ENCODE measurements at regions not wholly inside any gene's neighbourhood (a gene's known extent, or its start where the extent isn't known, plus 50 kb on each side); places are given as distances from the start of the nearest gene placed in this dataset.
"Not testable (repeated sequence)": the region's sequence is repeated elsewhere in the genome, so short reads cannot be mapped to it uniquely, and the experiment has no call there.

DNA sequence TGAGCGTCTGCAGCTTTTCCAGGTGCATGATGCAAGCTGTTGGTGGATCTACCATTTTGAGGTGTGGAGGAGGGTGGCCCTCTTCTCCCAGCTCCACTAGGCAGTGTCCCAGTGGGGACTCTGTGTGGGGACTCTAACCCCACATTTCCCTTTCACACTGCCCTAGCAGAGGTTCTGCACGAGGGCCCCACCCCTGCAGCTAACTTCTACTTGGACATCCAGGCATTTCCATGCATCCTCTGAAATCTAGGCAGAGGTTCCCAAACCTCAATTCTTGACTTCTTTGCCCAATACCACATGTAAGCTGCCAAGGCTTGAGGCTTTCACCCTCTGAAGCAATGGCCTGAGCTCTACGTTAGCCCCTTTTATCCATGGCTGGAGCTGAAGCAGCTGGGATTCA is 61.4 kb upstream of the HGFAC start:
- not testable (repeated sequence) for DNase-seq (ENCODE audit: low spot score)

DNA sequence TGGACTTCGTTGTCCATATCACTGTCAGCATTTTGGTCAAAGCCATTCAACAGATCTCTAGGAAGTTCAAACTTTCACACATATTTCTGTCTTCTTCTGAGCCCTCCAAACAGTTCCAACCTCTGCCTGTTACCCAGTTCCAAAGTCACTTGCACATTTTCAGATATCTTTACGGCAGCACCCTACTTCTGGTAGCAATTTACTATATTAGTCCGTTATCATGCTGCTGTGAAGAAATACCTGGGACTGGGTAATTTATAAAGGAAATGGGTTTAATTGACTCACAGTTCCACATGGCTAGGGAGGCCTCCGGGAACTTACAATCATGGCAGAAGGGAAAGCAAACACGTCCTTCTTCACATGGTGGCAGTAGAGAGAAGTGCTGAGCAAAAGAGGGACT is 60.6 kb upstream of the HGFAC start:
- DNase-seq (ENCODE audit: low spot score) = not testable (repeated sequence)

DNA sequence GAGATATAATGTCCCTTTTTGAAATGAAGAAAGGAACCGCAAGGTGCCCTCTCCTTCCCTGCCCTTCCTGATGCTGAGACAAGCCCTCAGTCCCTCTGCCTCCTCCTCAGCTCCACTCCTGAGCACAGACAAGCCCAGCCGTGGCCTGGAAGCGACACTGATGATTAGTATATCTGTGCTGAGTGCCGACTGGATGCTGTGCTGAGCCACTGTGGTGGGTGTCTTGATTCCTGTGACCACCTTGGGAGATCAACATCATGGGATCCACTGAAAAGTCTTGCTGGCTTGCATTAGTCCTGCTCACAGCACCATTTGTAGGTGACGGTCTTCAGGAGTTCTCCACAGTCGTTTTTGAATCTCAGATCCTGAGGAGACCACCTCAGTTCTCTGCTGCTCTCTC is 59.5 kb upstream of the HGFAC start:
- no peak for DNase-seq (ENCODE audit: low spot score)

DNA sequence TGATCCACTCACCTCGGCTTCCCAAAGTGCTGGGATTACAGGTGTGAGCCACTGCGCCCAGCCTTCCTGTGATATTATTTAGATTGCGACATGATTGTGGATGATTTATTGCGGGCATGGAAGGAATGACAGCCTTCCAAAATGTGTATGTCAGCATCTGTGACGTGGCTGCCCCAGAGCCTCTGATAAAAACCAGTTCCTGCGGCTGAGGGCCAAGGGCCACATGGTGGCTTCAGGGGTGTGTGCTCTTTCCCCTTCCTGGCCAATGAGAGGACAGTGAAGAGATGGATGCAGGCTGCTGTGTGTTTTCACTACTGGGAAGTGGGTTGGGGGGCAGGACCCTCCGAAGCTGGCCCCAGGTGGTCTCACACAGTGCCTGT is 57.4 kb upstream of the HGFAC start:
- DNase-seq (ENCODE audit: low spot score) = no peak

DNA sequence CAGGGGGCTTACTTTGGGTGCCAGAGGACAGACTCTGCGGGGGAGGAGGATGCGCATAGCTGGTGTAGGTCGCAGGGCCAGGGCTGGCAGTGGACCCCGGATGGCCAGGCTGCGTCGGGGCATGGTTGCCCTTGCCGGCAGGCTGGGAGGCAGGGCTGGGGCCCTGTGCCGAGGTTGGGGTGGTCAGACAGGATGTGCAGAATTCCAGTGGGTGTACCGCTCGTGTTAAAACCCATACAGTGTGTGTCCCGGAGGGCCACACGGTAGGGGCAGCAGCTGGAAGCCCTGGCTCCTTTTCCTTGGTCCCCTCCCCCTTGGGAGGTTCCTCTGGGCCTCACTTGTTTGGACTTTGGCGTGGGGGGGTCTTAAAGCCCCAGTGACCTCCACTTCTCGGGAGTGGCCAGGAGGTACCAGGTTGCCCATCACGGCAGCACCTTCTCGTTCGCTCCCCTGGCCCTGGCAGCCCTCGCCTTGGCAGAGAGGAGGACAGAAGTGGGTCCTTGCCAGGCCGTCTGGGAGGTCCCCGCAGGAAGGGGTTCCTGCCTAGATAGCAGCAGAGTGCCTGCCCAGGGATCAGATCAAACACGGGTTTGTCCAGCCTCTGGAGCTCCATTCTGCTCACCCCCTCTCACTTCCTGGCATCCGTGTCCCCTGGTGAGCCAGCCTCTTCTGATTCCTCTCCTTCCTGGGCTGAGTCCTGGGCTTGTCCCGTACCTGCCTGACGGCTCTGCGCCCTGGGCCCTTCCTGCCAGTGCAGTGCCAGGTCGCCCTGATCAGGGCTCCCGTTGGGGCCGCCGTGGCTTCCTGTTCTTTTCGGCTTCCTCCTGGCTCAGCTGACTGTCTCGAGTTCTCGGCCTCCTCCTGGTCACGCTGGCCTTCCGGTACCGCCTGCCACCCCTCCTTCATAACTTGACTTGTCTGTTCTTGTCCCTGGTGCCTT is 56.7 kb upstream of the HGFAC start:
- DNase-seq (ENCODE audit: low spot score) = no peak

DNA sequence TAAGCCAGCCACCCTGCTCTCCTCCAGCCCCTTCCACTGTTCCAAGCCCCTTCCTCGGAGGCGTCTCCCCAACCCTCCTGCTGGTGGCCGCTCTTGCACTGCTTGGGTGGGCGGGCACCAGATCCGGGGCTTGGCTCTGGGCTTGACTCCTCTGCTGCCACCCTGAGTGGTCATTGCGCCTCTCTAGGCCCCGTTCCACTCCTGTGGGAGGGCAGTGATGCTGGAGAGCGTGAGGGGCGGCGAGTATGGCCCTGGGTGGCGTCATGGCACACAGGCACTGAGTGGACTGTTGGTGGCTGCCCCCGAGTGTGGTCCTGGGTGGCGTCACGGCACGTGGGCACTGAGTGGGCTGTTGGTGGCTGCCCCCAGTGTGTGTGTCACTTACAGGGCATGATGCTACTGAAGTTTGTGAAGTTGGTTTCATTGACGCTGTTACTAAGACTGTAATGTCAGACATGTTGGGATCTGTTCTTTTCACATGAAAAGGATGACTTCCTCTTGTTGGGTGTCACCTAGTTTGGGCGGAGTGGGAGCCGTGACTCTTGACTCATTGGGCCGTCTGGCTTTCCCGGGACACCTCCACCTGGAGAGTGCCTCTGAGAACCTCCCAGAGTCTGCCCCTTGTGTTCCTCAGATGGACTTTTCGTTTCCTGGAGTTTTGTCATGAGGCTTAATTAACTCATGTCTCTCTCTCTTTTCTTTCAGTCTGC is 55.9 kb upstream of the HGFAC start:
- no peak for DNase-seq (ENCODE audit: low spot score)

DNA sequence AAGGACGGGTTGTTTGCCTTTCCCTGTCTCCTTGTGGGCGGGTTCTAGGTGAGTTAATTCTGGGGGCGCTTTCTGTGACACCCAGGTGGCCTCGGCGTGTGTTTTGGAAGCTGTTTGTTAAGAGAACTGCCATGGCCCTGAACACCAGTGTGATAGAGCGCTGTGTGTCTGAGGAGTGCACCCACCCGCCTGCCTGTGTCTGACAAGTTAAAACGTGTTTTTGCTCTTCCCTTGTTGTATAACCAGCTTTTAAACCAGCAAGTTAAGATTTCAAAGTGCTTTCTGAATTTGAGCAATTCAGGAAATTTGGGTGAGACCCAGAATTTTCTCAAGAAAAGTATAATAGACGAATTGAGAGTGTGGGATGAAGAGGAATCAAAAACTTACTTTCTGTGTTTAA is 55.2 kb upstream of the HGFAC start:
- no peak for DNase-seq (ENCODE audit: low spot score)

DNA sequence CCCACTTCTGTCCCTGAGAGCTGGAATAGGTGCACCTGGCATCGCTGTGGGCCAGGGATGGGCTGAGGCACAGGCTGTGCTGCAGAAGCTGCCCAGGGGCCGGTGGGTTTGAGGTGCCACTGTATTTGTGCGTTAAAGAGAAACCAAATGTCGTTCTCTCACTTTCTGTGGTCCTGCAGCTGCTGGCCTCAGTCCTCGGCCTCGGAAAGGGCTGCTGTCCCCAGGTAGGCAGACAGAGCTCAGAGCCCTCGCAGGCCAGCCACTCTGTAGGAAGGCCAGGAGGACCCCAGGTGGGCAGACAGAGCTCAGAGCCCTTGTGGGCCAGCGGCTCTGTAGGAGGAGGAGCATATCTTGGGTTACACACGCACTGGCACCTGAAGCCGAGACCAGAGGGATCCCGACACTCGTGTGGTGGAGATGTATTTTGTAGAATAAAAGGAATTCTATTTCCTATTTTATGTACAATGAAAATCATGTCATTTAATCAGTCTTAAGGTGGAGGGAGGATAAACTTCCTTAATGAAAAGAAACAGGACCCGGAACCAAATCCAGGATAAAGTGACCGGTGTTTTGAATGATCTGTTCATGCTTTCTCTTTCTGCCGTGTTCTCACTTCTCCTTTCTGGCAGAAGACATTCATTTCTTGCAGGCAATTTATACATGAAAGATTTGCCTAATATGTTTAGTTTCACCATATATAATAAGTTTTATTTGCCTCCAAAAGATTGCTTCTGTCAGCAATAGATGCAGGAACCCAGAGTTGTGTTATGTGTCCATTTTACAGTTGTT is 54.4 kb upstream of the HGFAC start:
- no peak for DNase-seq (ENCODE audit: low spot score)

DNA sequence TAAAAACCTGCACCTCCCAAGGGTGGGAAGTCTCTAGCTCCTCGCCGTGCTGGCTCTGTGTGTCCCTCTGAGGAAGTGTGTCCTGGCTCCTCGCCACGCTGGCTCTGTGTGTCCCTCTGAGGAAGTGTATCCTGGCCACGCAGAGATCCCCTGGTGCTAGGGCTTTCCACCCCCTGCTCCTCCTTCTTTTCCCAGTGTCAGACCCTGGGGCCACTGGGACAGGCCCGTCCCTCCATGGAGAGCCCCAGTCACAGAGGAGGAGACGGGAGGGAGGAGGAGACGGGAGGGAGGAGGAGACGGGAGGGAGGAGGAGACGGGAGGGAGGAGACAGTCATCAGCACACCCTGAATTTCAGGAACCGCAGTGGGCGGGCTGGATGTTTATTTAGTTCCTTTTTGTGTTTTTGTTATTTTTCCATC is 53.8 kb upstream of the HGFAC start:
- peak; percentile 40 for DNase-seq (ENCODE audit: low spot score)

DNA sequence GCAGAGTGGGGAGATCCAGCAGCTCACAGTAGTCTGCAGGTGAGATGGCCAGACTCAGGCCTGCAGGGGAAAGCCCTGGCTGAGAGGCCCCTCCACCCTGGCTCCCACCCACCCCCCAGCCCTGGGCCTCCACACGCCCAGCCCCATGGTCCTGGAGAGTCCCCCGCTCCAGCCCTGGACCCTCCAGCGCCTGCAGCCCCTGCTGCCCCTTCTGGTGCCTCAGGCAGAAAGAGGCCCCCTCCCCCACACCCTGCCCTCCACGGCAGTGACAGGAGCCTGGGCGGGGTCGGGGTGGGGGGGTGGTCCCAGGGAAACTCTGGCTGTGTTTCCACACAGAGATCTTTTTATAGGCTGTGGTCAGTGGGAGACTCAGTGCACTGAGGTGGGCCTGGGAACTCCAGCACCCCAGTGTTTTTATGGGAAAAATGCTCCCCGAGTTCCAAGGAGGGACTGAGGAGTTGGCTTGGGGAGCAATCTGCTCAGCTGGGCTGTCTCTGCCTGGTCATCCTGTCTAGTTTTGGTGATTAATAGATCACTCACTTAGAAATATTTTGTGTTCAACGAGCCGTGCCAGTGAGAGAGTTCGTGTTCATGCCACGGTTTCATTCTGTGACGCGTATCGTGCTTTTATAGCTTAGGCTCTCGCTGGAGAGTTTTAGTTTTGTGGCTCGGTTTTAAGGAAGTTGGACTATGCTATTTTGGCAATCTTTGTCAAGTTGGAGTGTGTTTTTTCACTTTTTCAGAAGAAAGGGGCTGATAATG is 53.1 kb upstream of the HGFAC start:
- DNase-seq (ENCODE audit: low spot score) = peak; percentile 57

DNA sequence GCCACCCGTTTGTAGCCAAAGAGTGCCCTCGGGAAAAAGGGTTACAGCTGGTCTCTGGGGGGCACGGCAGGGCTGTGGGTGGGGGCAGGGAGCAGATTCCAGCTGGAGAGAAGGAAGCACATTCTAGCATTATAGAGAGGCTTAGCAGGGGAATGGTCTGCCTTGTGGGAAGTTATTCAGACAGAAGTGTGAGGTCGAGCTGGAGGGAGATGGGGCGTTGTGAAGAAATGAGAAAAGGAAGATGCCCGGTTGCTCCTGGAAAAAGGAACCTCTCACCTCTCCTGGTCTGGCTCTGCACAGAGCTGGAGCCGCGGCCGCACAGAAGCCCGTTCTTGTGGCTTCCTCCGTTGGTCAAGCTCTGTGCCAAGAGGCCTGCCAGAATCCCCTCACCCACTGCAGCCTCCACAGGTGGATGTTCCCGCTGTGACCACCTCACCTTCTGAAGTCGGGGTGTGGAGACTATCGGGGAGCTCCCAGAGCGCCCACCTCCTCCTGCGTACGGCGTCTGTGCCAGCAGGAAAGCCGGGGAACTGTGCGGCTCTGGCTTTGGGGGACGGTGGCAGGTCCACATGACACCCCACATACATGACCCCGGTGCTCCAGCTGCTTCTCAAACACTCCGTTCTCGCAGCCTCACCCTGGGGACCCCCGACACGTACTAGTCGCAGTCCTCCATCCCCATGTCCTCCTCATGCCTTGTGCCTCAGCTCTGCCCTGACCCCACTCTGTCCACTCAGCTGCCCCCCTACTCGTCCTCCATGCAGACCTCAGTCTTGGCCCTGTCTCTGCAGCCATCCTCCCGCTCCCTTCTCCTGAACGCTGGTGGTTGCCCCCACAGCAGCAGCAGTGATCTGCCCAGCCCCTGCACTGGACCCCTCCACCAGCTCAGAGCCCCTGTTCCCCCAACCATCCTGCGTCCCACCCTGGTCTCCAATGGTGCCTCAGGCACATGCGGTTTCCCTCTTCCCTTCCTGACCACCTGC is 52.2 kb upstream of the HGFAC start:
- DNase-seq (ENCODE audit: low spot score) = no peak

DNA sequence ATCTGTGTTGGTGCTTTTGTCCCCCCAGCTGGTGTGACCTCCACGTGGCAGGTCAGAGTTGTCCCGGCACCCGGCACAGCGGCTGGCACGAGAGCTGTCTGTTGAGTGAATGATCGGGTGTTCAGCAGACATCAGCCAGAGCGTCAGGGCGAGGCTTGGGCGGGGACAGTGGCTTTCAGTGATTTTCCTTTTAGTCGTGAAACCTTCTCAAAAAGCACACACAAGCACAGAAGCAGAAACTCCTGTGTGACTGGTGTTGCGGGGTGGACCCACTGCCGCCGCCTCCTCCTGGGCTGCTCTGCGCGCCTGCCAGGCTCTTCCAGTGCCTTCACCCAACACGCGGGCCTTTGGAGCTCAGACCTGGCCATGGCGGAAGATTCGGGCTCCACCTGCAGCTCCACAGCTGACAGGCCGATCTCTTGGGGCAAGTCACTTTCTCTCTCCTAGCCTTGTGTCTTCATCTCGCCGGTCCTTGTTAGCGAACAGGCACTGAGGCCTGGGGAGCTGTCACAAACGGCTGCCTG is 51.4 kb upstream of the HGFAC start:
- DNase-seq (ENCODE audit: low spot score) = no peak

DNA sequence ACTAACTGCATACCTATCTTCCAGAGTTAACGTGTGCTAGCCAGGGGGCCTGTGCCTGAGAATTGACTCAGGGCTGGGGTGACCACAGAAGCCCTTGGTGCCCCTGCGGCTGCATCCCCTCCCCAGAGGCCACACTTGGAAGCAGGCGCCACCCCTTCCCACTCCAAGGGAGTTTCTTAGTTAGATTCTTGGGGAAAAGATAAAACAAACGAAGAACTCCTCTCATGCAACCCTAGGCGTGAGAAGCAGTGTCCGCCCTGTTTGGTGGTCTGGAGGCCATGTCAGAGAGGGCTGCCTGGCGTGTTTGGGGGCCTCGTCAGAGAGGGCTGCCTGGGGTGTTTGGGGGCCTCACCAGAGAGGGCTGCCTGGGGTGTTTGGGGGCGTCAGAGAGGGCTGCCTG is 50.3 kb upstream of the HGFAC start:
- DNase-seq (ENCODE audit: low spot score) = no peak
